Mesenchymal stem cell (in vitro differentiated cells and primary cell): ENCODE measurements at regions not wholly inside any gene's neighbourhood (a gene's known extent, or its start where the extent isn't known, plus 50 kb on each side); places are given as distances from the start of the nearest gene placed in this dataset.

ENCODE experiments used
- DNase-seq: peaks from one replicate; pipeline ENCODE4 v3.0.0-alpha.2; 2013
- H2AFZ ChIP-seq: one replicate; pipeline ENCODE4 v1.6.1; 2013; ENCODE audit warnings: low read depth, mild to moderate bottlenecking, control low read depth, inconsistent platforms, low read length, moderate library complexity
- H2AK5ac ChIP-seq: 2 replicates; pipeline ENCODE4 v1.6.1; 2013; ENCODE audit warnings: low read length, moderate library complexity, mild to moderate bottlenecking, inconsistent platforms; ENCODE audit not compliant: severe bottlenecking
- H2BK120ac ChIP-seq: one replicate; pipeline ENCODE4 v1.6.1; 2013; ENCODE audit warnings: low read depth, mild to moderate bottlenecking, inconsistent platforms, low read length, moderate library complexity
- H2BK12ac ChIP-seq, 2 experiments: one replicate each; pipeline ENCODE4 v1.6.1; 2013; ENCODE audit warnings: inconsistent platforms in 2 of 2, low read length in 2 of 2, mild to moderate bottlenecking in 2 of 2, moderate library complexity in 2 of 2, control low read depth in 1 of 2
- H2BK15ac ChIP-seq: one replicate; pipeline ENCODE4 v1.6.1; 2013; ENCODE audit warnings: mild to moderate bottlenecking, low read depth, inconsistent platforms; ENCODE audit not compliant: poor library complexity, severe bottlenecking
- H2BK5ac ChIP-seq: 2 replicates; pipeline ENCODE4 v1.6.1; 2013; ENCODE audit warnings: low read depth, mild to moderate bottlenecking, low read length, control low read depth, inconsistent platforms; ENCODE audit not compliant: poor library complexity, severe bottlenecking
- H3K14ac ChIP-seq, 2 experiments: one replicate each; pipeline ENCODE4 v1.6.1; 2013; ENCODE audit warnings: inconsistent platforms in 2 of 2, low read length in 2 of 2, control low read depth in 1 of 2, mild to moderate bottlenecking in 1 of 2, moderate library complexity in 1 of 2
- H3K18ac ChIP-seq, 2 experiments: one replicate each; pipeline ENCODE4 v1.6.1; 2013; ENCODE audit warnings: inconsistent platforms in 2 of 2, low read length in 2 of 2, control low read depth in 1 of 2, low read depth in 1 of 2, mild to moderate bottlenecking in 1 of 2
- H3K23ac ChIP-seq, 2 experiments: one replicate each; pipeline ENCODE4 v1.6.1; 2013; ENCODE audit warnings: inconsistent platforms in 2 of 2, low read length in 2 of 2, mild to moderate bottlenecking in 2 of 2, moderate library complexity in 2 of 2, control low read depth in 1 of 2
- H3K27ac ChIP-seq: 2 replicates; pipeline ENCODE4 v1.5.1; 2013; ENCODE audit warnings: mild to moderate bottlenecking, moderate library complexity, low read length, control low read depth, inconsistent platforms; ENCODE audit not compliant: poor library complexity, severe bottlenecking
- H3K27me3 ChIP-seq, 2 experiments: 2 replicates each; pipeline versions ENCODE4 v1.6.1 to v1.7.0; 2013; ENCODE audit warnings: low read length in 2 of 2, mild to moderate bottlenecking in 2 of 2, moderate library complexity in 2 of 2, control low read depth in 1 of 2, inconsistent platforms in 1 of 2; ENCODE audit not compliant: control insufficient read depth in 1 of 2, insufficient read depth in 1 of 2
- H3K36me3 ChIP-seq, 2 experiments: 2 replicates each; pipeline versions ENCODE4 v1.6.1 to v1.7.0; 2013; ENCODE audit warnings: low read length in 2 of 2, control low read depth in 1 of 2, inconsistent platforms in 1 of 2, low read depth in 1 of 2, mild to moderate bottlenecking in 1 of 2; ENCODE audit not compliant: insufficient read depth in 2 of 2, control insufficient read depth in 1 of 2
- H3K4ac ChIP-seq, 2 experiments: one replicate each; pipeline ENCODE4 v1.6.1; 2013; ENCODE audit warnings: inconsistent platforms in 2 of 2, low read length in 2 of 2, mild to moderate bottlenecking in 2 of 2, moderate library complexity in 2 of 2, control low read depth in 1 of 2, low read depth in 1 of 2
- H3K4me1 ChIP-seq: 2 replicates; pipeline ENCODE4 v1.6.1; 2013; ENCODE audit warnings: low read depth, low read length, control low read depth; ENCODE audit not compliant: control insufficient read depth, insufficient read depth
- H3K4me2 ChIP-seq: 2 replicates; pipeline ENCODE4 v1.6.1; 2013; ENCODE audit warnings: low read length, mild to moderate bottlenecking, inconsistent platforms; ENCODE audit not compliant: poor library complexity, severe bottlenecking
- H3K4me3 ChIP-seq, 2 experiments: 2 replicates each; pipeline versions ENCODE4 v1.5.1 to v1.7.0; 2013; ENCODE audit warnings: low read length in 2 of 2, mild to moderate bottlenecking in 2 of 2, control low read depth in 1 of 2, low read depth in 1 of 2; ENCODE audit not compliant: insufficient read depth in 1 of 2
- H3K79me1 ChIP-seq: replicated peaks from 2 replicates; pipeline ENCODE4 v1.6.1; 2013; ENCODE audit warnings: mild to moderate bottlenecking, control low read depth, low read length, inconsistent platforms; ENCODE audit not compliant: poor library complexity, severe bottlenecking
- H3K9ac ChIP-seq: 2 replicates; pipeline ENCODE4 v1.7.0; 2013; ENCODE audit warnings: mild to moderate bottlenecking, low read length, moderate library complexity
- H3K9me3 ChIP-seq: 2 replicates; pipeline ENCODE4 v1.7.0; 2013; ENCODE audit warnings: mild to moderate bottlenecking, low read length; ENCODE audit not compliant: control insufficient read depth
- H4K8ac ChIP-seq: one replicate; pipeline ENCODE4 v1.6.1; 2013; ENCODE audit warnings: inconsistent platforms, mild to moderate bottlenecking, low read length, moderate library complexity
- H4K91ac ChIP-seq: one replicate; pipeline ENCODE4 v1.6.1; 2013; ENCODE audit warnings: mild to moderate bottlenecking, low read length, inconsistent platforms
- WGBS: methylation state at CpG from one replicate; pipeline ENCODE4 v1.1.7; 2013; ENCODE audit warnings: mixed read lengths; 5-methylcytosine and 5-hydroxymethylcytosine counted together

DNA sequence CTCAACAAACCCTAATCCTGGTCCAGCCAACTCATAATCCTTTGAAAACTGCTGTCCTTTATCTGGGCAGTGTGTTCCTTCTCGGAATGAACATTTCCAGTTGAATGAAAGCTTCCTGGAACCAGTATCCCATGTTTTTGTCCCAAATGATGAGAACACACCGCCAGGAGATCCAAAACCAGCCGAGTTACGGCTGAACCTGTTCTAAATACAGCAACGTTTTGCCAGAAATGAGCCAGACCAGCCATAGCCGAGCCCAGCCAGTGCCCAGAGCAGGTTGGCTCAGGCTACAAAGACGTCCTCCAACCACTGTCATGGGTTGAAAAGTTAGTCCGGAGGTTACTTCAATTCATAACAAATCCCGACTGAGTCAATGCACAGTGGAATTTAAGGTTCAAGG is 67.6 kb upstream of the FOXF1 start:
- H2BK12ac ChIP-seq: peak overlapping the region in 1 of 2 experiments; percentile 18
- H3K4me3 ChIP-seq: no peak overlapping the region
- H3K79me1 ChIP-seq: no peaks in the 10 kb centered on the region
- 87% methylated on average over 8 of the region's 9 CpGs for WGBS
- no peaks in the 10 kb centered on the region for H3K4me1 ChIP-seq
- H2AFZ ChIP-seq: no peak overlapping the region
- no peak overlapping the region for H3K23ac ChIP-seq
- H4K8ac ChIP-seq: no peak overlapping the region
- H2BK120ac ChIP-seq: no peak overlapping the region
- peaks cover 6% of the 10 kb centered on the region for H3K9me3 ChIP-seq
- H2AK5ac ChIP-seq: no peak overlapping the region
- no peak overlapping the region for H3K9ac ChIP-seq
- H2BK5ac ChIP-seq: no peak overlapping the region
- no peaks in the 10 kb centered on the region for H3K36me3 ChIP-seq
- no peak overlapping the region for H3K4me2 ChIP-seq
- H4K91ac ChIP-seq: no peak overlapping the region
- no peak for DNase-seq
- peaks cover 0 to 79% of the 10 kb centered on the region in 2 experiments for H3K27me3 ChIP-seq
- no peak overlapping the region for H3K18ac ChIP-seq
- H3K27ac ChIP-seq: no peak overlapping the region
- no peak overlapping the region for H3K14ac ChIP-seq
- H2BK15ac ChIP-seq: no peak overlapping the region
- H3K4ac ChIP-seq: no peak overlapping the region

DNA sequence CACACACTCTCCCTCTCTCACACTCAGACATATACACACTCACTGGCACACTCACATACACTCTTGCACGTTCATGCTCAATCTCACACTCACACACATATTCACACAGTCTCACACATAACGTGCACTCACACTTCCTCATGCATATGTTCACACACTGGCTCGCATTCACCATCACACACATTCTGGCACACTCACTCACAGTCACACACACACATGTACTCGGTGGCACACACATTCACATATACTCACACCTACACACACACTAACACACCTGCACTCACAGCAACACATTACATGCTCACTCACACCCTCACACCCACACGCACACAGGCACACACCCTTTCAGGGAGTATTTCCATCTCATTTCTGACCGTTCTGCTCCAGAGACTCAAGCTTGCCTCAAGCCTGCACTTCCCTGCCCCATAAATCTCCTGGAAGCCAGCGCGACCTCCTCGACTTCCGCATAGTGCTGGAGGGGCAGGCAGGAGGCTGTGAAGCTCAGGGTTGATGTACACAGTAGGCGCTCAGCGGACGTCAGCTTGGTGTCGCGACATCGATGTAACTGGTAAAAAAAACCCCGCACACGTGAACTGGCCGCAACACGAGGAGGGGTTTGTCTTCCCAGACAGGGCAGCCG is 66.7 kb upstream of the FOXF1 start:
- no peak overlapping the region for H3K23ac ChIP-seq
- no peak for DNase-seq
- H3K36me3 ChIP-seq: no peaks in the 10 kb centered on the region
- no peak overlapping the region for H2BK120ac ChIP-seq
- no peak overlapping the region for H2BK15ac ChIP-seq
- no peak overlapping the region for H2AK5ac ChIP-seq
- H3K4me2 ChIP-seq: no peak overlapping the region
- no peak overlapping the region for H2AFZ ChIP-seq
- no peaks in the 10 kb centered on the region for H3K79me1 ChIP-seq
- H3K9me3 ChIP-seq: peaks cover 6% of the 10 kb centered on the region
- no peak overlapping the region for H2BK5ac ChIP-seq
- peak overlapping the region in 1 of 2 experiments; percentile 46 for H3K4ac ChIP-seq
- 86% methylated on average over 20 of the region's 21 CpGs for WGBS
- H3K27ac ChIP-seq: no peak overlapping the region
- H3K4me1 ChIP-seq: no peaks in the 10 kb centered on the region
- no peak overlapping the region for H3K4me3 ChIP-seq
- no peak overlapping the region for H3K9ac ChIP-seq
- H3K27me3 ChIP-seq: peaks cover 0 to 70% of the 10 kb centered on the region in 2 experiments
- H4K91ac ChIP-seq: peak overlapping the region; percentile 77
- peak overlapping the region; percentile 66 for H4K8ac ChIP-seq
- H2BK12ac ChIP-seq: peak overlapping the region in 1 of 2 experiments; percentile 15
- peak overlapping the region in 1 of 2 experiments; percentile 14 for H3K14ac ChIP-seq
- peak overlapping the region; percentile 5 to 28 for H3K18ac ChIP-seq

DNA sequence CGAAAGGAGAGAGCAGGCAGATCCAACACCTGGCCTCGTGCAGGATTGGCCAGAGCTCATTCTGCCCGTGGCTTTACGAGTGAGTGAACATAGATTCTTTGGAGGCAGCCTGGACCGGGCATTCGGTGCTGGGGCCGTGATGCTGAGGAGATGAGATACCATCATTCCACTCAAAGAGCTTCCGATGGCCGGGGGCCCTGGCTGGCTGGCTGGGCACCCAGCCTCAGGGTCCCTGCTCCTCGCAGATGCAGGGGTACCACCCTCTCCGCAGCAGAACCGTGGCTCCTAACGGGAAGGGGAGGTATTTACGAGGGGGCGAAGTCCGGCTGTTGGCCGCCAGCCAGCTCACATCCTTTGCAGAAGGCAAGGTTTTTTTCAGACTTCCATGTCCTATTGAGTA is 66.1 kb upstream of the FOXF1 start:
- WGBS: 75% methylated on average over 16 of the region's 17 CpGs
- H4K8ac ChIP-seq: peak overlapping the region; percentile 39
- no peak overlapping the region for H2AK5ac ChIP-seq
- no peak overlapping the region for H3K4me3 ChIP-seq
- DNase-seq: no peak
- H3K4ac ChIP-seq: no peak overlapping the region
- H3K9ac ChIP-seq: no peak overlapping the region
- H3K79me1 ChIP-seq: no peaks in the 10 kb centered on the region
- H3K18ac ChIP-seq: peak overlapping the region in 1 of 2 experiments; percentile 28
- H2AFZ ChIP-seq: no peak overlapping the region
- H2BK5ac ChIP-seq: no peak overlapping the region
- H2BK12ac ChIP-seq: no peak overlapping the region
- H2BK120ac ChIP-seq: no peak overlapping the region
- no peak overlapping the region for H3K23ac ChIP-seq
- H3K27ac ChIP-seq: no peak overlapping the region
- H3K36me3 ChIP-seq: no peaks in the 10 kb centered on the region
- H2BK15ac ChIP-seq: no peak overlapping the region
- H3K9me3 ChIP-seq: peaks cover 6% of the 10 kb centered on the region
- H3K4me2 ChIP-seq: no peak overlapping the region
- H3K4me1 ChIP-seq: no peaks in the 10 kb centered on the region
- H3K14ac ChIP-seq: no peak overlapping the region
- peak overlapping the region; percentile 60 for H4K91ac ChIP-seq
- H3K27me3 ChIP-seq: peaks cover 0 to 73% of the 10 kb centered on the region in 2 experiments

DNA sequence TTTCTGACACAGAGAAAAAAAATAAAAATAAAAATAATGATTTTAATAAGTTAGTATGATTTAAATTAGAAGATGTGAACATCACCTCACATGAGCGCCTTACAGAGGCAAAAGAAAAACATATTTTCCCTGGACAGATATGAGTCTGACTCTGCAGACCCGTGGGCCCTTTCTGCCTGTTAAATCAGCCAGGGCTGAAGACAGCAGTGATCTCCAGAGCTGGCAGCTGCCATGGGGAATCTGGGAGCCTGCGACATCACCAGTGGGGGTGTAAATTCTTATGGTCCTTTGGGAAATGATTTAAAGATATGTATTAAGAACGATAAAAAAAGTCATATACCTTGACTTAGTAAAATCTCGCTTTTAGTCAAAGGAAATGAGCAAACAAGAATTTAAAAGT is 65.7 kb upstream of the FOXF1 start:
- no peak overlapping the region for H2BK12ac ChIP-seq
- H3K4me1 ChIP-seq: no peaks in the 10 kb centered on the region
- no peak overlapping the region for H3K23ac ChIP-seq
- no peak overlapping the region for H4K91ac ChIP-seq
- 90% methylated on average over 4 of the region's 5 CpGs for WGBS
- H3K18ac ChIP-seq: no peak overlapping the region
- peaks cover 6% of the 10 kb centered on the region for H3K9me3 ChIP-seq
- H3K9ac ChIP-seq: no peak overlapping the region
- H4K8ac ChIP-seq: no peak overlapping the region
- H3K27ac ChIP-seq: no peak overlapping the region
- H3K4me2 ChIP-seq: no peak overlapping the region
- H2AFZ ChIP-seq: no peak overlapping the region
- no peaks in the 10 kb centered on the region for H3K36me3 ChIP-seq
- DNase-seq: no peak
- no peak overlapping the region for H3K4ac ChIP-seq
- H2BK15ac ChIP-seq: no peak overlapping the region
- no peak overlapping the region for H2AK5ac ChIP-seq
- H2BK5ac ChIP-seq: no peak overlapping the region
- no peak overlapping the region for H3K4me3 ChIP-seq
- H3K79me1 ChIP-seq: no peaks in the 10 kb centered on the region
- no peak overlapping the region for H2BK120ac ChIP-seq
- H3K27me3 ChIP-seq: peaks cover 0 to 73% of the 10 kb centered on the region in 2 experiments
- H3K14ac ChIP-seq: no peak overlapping the region
